ENCODE measurements at regions not wholly inside any gene's neighbourhood (a gene's known extent, or its start where the extent isn't known, plus 50 kb on each side); places are given as distances from the start of the nearest gene placed in this dataset.
"Not testable (repeated sequence)": the region's sequence is repeated elsewhere in the genome, so short reads cannot be mapped to it uniquely, and the experiment has no call there.

DNA sequence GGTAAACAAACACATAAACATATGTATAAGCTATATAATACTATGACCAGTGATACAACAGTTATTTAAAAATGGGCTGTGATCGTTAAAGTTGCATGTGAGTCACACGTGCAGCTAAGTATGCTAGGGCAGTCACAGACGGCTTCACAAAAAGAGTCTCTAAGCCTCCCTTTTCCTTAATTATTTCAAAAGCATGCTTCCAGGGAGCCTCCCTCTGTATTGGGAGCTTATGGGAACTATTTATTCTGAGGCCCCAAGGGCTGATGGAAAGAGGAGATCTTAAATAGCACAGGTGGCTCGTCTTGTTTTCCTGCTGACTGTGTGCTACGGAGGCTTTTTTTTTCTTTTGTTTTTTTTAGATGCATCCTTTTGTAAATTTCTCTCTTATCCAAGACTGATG is 94.3 kb downstream of the ADCYAP1 start:
- DNase-seq: no peak

DNA sequence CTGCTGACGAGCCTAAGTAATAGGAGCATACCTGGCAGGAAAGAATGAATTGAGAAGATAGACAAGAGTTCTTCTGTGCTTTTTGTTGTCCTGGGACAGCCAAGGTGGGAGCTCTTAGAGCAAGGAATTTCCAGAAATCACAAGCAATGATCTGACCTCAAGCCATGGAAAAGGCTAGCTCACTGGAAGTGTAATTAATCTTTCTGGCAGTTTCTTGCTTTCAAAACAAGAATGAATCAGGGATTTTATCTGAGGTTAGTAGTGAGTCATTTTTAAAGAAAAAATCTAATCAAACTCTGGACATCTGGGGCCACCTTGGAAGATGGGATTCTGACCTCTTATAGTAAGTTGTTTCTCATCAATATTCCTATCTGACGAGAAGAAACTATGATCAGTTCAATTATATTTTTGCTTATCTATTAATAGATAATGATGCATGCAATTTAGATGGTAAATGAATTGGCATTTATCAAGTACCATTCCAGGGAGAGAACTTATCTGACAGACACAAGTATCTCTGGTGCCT is 98.0 kb downstream of the ADCYAP1 start:
- no peak for DNase-seq

GRCh38 chr18:1003499-1003898 is 98.8 kb downstream of the ADCYAP1 start:
- no peak for DNase-seq

DNA sequence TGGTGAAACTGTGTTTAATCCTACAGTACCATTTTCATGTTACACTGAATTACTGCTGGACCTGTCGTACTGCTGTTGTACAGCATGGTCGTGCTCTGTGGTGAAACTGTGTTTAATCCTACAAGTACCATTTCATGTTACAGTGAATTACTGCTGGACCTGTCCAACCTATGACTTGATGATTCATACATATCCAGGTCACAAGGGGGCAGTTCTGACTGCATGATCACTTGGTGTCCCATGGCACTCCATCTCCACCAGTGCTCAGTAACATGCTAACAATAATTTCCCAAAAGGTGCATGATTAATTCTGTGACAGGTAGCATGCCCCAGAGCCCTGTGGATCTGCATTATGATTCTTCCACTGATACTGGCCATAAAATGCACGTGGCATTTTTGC is 101.6 kb downstream of the ADCYAP1 start:
- DNase-seq: no peak

DNA sequence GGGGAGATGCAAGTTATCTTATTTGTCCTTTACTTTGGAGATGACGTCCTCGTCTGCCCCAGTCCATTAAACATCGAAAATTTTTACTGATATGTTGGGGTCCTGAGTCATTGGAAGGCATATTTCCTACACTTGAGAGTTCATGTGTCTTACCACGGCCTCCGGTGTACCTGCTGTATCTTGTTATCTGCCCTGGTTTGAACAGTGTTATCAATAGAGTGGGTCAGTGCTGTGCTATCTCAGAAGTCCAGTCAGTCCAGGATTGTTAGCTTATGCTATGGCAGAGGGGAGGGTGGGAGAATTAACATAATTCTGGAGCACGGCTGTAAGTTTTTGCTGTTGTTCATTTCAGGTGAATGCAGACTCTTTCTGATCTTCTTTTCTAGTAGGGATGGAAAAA is 102.3 kb downstream of the ADCYAP1 start:
- no peak for DNase-seq

- no peak for DNase-seq
Measured at GRCh38 chr18:1011349-1011748, 106.7 kb downstream of the ADCYAP1 start.

DNA sequence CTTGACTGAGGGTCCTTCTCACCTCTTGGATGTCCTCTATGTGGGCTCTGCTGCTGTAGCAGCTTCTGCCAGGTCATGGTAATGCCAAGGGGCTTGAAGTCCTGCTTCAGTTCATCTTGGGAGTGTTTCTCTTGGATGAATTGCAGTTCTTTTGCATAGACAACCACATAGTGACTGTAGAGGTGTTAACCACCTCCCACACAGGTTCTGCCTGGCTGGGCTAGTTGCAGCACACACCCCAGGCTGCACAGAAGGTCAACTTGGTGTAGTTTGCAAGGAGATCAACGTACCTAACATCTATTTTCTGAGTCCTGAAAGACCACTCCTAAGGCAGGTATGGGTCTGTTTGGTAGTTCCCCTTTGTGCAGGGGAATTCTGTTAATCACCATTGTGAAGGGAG is 108.1 kb downstream of the ADCYAP1 start:
- DNase-seq: no peak

DNA sequence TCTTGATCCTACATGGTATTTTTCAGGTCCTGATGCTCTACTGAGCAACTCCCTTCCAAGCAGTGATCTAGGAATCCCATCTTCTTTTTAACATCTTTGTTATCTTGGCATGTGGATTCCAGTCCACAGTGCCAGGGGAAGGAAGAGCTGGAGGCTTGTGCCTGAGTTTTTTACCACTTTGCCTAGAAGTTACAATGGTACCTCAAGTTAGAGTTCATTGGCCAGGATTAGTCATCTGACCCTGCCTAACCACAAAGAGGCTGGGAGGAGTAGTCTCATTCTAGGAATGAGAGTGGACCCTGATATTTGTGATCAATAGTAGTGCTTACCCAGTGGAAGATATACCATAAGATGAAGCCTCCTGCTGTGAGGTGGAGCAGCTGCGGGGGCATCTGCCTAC is 109.3 kb downstream of the ADCYAP1 start:
- DNase-seq: no peak

DNA sequence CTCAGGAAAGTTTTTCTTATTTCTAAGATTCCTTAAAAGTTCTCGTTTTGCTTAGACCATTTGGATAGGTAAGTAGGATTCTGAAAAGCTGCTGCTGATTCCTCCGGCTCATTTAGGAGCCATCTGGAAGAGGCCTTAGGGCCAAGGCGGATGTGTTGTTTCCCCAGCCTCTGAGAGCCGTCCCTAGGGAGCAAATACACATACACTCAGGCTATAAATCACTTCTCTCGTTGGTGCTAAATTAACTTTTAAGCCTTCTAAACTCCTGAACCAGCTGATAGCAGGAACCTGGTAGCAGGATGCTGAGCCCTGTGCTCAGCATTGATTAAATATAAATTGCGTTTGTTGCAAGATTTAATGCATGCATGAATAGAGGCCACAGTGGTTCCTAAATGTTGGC is 109.8 kb downstream of the ADCYAP1 start:
- DNase-seq: no peak

GRCh38 chr18:1014951-1015624 is 110.4 kb downstream of the ADCYAP1 start:
- DNase-seq: no peak

- no peak for DNase-seq
Measured at GRCh38 chr18:1015777-1016176, 111.1 kb downstream of the ADCYAP1 start.

GRCh38 chr18:1017227-1018058 is 112.8 kb downstream of the ADCYAP1 start:
- DNase-seq: no peak

DNA sequence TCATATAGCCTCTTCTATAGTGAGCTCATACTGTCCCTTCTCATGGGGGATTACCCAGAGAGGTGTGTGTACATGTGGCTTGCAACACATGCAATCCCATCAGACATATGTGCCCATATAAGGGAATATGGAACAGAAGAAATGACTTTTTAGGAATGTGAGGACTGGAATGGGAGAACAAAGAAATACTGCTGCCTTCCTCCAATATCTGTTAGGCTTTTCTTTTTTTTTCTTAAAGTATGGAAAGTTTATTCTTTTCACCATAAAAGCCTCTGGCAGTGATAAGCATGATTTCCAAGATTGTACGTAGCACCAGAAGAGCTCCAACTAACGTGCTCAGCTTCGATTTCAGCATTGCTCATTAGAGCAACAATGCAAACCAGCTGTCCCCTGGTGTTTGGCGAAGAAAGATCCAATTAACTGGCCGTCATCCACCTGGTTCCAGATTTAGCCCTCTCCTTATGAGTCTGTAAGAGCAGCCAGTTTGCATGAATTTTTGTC is 113.6 kb downstream of the ADCYAP1 start:
- no peak for DNase-seq

DNA sequence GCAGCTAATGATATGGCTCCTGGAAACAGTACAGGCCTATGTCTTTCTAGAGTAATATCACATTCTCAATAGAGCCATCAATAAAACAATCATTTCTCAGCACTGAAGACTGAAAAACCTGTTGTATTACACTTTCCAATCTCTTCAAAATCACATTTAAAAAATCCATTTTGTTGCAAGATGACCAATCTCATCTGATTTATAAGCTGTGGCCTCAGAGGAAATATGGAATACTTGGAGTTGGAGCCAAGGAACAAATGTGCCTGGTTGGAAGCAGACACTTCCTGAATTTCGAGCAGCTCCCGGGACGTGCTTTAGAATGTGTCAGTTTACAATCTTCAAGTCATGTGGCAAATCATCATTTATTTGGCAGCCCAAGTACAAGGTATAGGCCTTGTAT is 114.5 kb downstream of the ADCYAP1 start:
- no peak for DNase-seq

- DNase-seq: no peak
Measured at GRCh38 chr18:1020731-1021344, 116.2 kb downstream of the ADCYAP1 start.

GRCh38 chr18:1026930-1027329 is 122.3 kb downstream of the ADCYAP1 start:
- DNase-seq: no peak

GRCh38 chr18:1033092-1033491 is 128.4 kb downstream of the ADCYAP1 start:
- DNase-seq: not testable (repeated sequence)

- no peak for DNase-seq
Measured at GRCh38 chr18:1034971-1035370, 130.3 kb downstream of the ADCYAP1 start.

GRCh38 chr18:1036926-1037325 is 132.3 kb downstream of the ADCYAP1 start:
- no peak for DNase-seq

- DNase-seq: no peak
Measured at GRCh38 chr18:1037776-1038175, 133.1 kb downstream of the ADCYAP1 start.

- no peak for DNase-seq
Measured at GRCh38 chr18:1039421-1039820, 134.8 kb downstream of the ADCYAP1 start.

DNA sequence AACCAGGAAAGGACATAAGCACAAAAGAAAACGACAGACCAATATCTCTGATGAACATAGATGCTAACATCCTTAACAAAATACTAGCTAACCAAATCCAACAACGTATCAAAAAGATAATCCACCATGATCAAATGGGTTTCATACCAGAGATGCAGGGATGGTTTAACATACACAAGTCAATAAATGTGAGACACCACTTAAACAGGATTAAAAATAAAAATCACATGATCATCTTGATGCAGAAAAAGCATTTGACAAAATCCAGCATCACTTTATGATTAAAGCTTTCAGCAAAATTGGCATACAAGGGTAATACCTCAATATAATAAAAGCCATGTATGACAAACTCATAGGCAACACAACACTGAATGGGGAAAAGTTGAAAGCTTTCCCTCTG is 138.4 kb downstream of the ADCYAP1 start:
- DNase-seq: not testable (repeated sequence)

DNA sequence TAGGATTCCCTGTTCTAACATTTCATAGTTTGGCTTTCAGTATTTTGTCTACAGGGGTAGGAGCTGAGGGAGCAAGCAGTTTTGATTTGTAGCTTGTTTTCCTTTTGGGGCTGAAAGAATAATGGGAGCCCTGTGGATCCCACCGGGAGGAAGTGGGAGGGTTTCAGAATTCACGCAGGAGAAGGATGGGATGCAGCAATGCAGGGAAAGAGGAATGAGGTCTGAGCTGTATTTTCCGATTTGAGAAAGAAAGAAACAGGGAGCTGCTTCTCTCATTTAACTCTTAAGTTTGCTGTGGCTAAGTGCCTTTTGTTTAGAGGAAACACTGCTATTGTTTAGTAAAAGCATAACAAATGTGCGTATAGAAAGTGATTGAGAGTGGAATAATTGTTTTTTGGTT is 141.0 kb downstream of the ADCYAP1 start:
- DNase-seq: no peak

DNA sequence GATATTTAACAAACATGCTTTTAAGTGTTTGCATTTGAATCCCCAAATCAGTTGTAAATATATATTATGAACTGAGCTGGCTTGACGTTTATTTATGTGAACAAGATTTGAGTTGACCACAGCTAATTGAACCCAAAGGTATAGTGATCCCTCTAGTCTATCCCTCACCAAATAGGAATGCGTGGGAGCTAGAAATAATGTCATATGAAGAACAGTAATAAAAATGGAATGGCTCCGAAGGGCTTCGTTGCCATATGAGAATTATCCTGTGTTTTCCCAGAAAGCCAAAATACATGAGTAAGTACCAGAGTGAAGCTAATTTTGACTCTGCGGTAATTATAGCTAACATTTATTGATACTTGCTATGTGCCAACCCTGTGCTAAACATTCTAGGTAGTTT is 142.7 kb downstream of the ADCYAP1 start:
- no peak for DNase-seq

All from NCI-H1105 (cell line).